ENCODE measurements at regions not wholly inside any gene's neighbourhood (a gene's known extent, or its start where the extent isn't known, plus 50 kb on each side); places are given as distances from the start of the nearest gene placed in this dataset.

- no peaks in the 10 kb centered on the region for H3K79me2 ChIP-seq (ENCODE audit: low read length)
- H3K4me2 ChIP-seq (ENCODE audit: low read depth, low read length, poor library complexity, severe bottlenecking) = no peak overlapping the region
- H3K9me2 ChIP-seq (replicated peaks; ENCODE audit: insufficient read depth, low read length) = no peaks in the 10 kb centered on the region
- no peak overlapping the region for H3K4me3 ChIP-seq (ENCODE audit: low read length)
- H3K27me3 ChIP-seq (ENCODE audit: low read length) = no peaks in the 10 kb centered on the region
- no peaks in the 10 kb centered on the region for H3K36me3 ChIP-seq (ENCODE audit: insufficient read depth, low read length)
- H2AFZ ChIP-seq (ENCODE audit: low read length) = no peak overlapping the region
- H4K20me1 ChIP-seq (ENCODE audit: insufficient read depth, low read depth, low read length) = no peaks in the 10 kb centered on the region
- H3K27ac ChIP-seq (ENCODE audit: low read length) = no peak overlapping the region
- DNase-seq = no peak
- H3K9me3 ChIP-seq (ENCODE audit: low read length) = peaks cover 19% of the 10 kb centered on the region
- no peak overlapping the region for H3K9ac ChIP-seq (ENCODE audit: low read length)
- no peaks in the 10 kb centered on the region for H3K4me1 ChIP-seq (ENCODE audit: low read length)
Observed at GRCh38 chr4:28117084-28117682, 1256.5 kb downstream of the STIM2 start.

GRCh38 chr4:28146191-28146590 is 1285.5 kb downstream of the STIM2 start:
- no peaks in the 10 kb centered on the region for H3K4me1 ChIP-seq (ENCODE audit: low read length)

GRCh38 chr4:28148221-28148620 is 1287.6 kb downstream of the STIM2 start:
- Histone ChIP-seq H3K27me3 (ENCODE audit: low read length) (no peaks in the 10 kb centered on the region), H3K9me2 (replicated peaks; ENCODE audit: insufficient read depth, low read length) (no peaks in the 10 kb centered on the region), H3K4me2 (ENCODE audit: low read depth, low read length, poor library complexity, severe bottlenecking) (no peak overlapping the region), H3K36me3 (ENCODE audit: insufficient read depth, low read length) (0 out of 2 replicates have a peak, but pooled peaks cover 3% of the 10 kb centered on the region), H3K9me3 (ENCODE audit: low read length) (peaks cover 28% of the 10 kb centered on the region), H3K9ac (ENCODE audit: low read length) (no peak overlapping the region), H2AFZ (ENCODE audit: low read length) (no peak overlapping the region), H3K4me1 (ENCODE audit: low read length) (no peaks in the 10 kb centered on the region), H3K79me2 (ENCODE audit: low read length) (no peaks in the 10 kb centered on the region), H3K27ac (ENCODE audit: low read length) (no peak overlapping the region), H3K4me3 (ENCODE audit: low read length) (no peak overlapping the region), H4K20me1 (ENCODE audit: insufficient read depth, low read depth, low read length) (no peaks in the 10 kb centered on the region)
- DNase-seq = no peak

More at GRCh38 chr4:28146191-28146590, 1285.5 kb downstream of the STIM2 start:
- H3K4me3 ChIP-seq (ENCODE audit: low read length) = no peak overlapping the region
- H3K9me3 ChIP-seq (ENCODE audit: low read length) = peaks cover 26% of the 10 kb centered on the region
- no peak overlapping the region for H3K9ac ChIP-seq (ENCODE audit: low read length)
- no peak overlapping the region for H2AFZ ChIP-seq (ENCODE audit: low read length)
- no peaks in the 10 kb centered on the region for H3K27me3 ChIP-seq (ENCODE audit: low read length)
- H3K27ac ChIP-seq (ENCODE audit: low read length) = no peak overlapping the region
- DNase-seq = no peak
- H3K4me2 ChIP-seq (ENCODE audit: low read depth, low read length, poor library complexity, severe bottlenecking) = no peak overlapping the region
- no peaks in the 10 kb centered on the region for H3K79me2 ChIP-seq (ENCODE audit: low read length)
- H3K9me2 ChIP-seq (replicated peaks; ENCODE audit: insufficient read depth, low read length) = no peaks in the 10 kb centered on the region
- H3K36me3 ChIP-seq (ENCODE audit: insufficient read depth, low read length) = 0 out of 2 replicates have a peak, but pooled peaks cover 3% of the 10 kb centered on the region
- H4K20me1 ChIP-seq (ENCODE audit: insufficient read depth, low read depth, low read length) = no peaks in the 10 kb centered on the region

GRCh38 chr4:28149762-28150161 is 1289.1 kb downstream of the STIM2 start:
- H3K9me2 ChIP-seq (replicated peaks; ENCODE audit: insufficient read depth, low read length) = no peaks in the 10 kb centered on the region
- H3K36me3 ChIP-seq (ENCODE audit: insufficient read depth, low read length) = 0 out of 2 replicates have a peak, but pooled peaks cover 3% of the 10 kb centered on the region
- DNase-seq = no peak
- no peak overlapping the region for H3K27ac ChIP-seq (ENCODE audit: low read length)
- no peak overlapping the region for H3K4me2 ChIP-seq (ENCODE audit: low read depth, low read length, poor library complexity, severe bottlenecking)
- peaks cover 29% of the 10 kb centered on the region for H3K9me3 ChIP-seq (ENCODE audit: low read length)
- H2AFZ ChIP-seq (ENCODE audit: low read length) = no peak overlapping the region
- no peak overlapping the region for H3K9ac ChIP-seq (ENCODE audit: low read length)
- no peak overlapping the region for H3K4me3 ChIP-seq (ENCODE audit: low read length)
- no peaks in the 10 kb centered on the region for H3K27me3 ChIP-seq (ENCODE audit: low read length)
- H3K79me2 ChIP-seq (ENCODE audit: low read length) = no peaks in the 10 kb centered on the region
- H3K4me1 ChIP-seq (ENCODE audit: low read length) = no peaks in the 10 kb centered on the region
- no peaks in the 10 kb centered on the region for H4K20me1 ChIP-seq (ENCODE audit: insufficient read depth, low read depth, low read length)

GRCh38 chr4:28151314-28151713 is 1290.7 kb downstream of the STIM2 start:
- Histone ChIP-seq H3K4me3 (ENCODE audit: low read length) (no peak overlapping the region), H4K20me1 (ENCODE audit: insufficient read depth, low read depth, low read length) (no peaks in the 10 kb centered on the region), H2AFZ (ENCODE audit: low read length) (no peak overlapping the region)

GRCh38 chr4:28167411-28167810 is 1306.8 kb downstream of the STIM2 start:
- Histone ChIP-seq H3K4me3 (ENCODE audit: low read length) (no peak overlapping the region), H3K4me2 (ENCODE audit: low read depth, low read length, poor library complexity, severe bottlenecking) (no peak overlapping the region), H3K9me3 (ENCODE audit: low read length) (peaks cover 29% of the 10 kb centered on the region), H2AFZ (ENCODE audit: low read length) (no peak overlapping the region), H3K9me2 (replicated peaks; ENCODE audit: insufficient read depth, low read length) (no peaks in the 10 kb centered on the region), H3K79me2 (ENCODE audit: low read length) (no peaks in the 10 kb centered on the region), H3K27me3 (ENCODE audit: low read length) (no peaks in the 10 kb centered on the region), H3K36me3 (ENCODE audit: insufficient read depth, low read length) (no peaks in the 10 kb centered on the region), H3K9ac (ENCODE audit: low read length) (no peak overlapping the region), H3K4me1 (ENCODE audit: low read length) (no peaks in the 10 kb centered on the region), H3K27ac (ENCODE audit: low read length) (no peak overlapping the region), H4K20me1 (ENCODE audit: insufficient read depth, low read depth, low read length) (no peaks in the 10 kb centered on the region)
- DNase-seq = no peak

More at GRCh38 chr4:28151314-28151713, 1290.7 kb downstream of the STIM2 start:
- Histone ChIP-seq H3K27ac (ENCODE audit: low read length) (no peak overlapping the region), H3K4me2 (ENCODE audit: low read depth, low read length, poor library complexity, severe bottlenecking) (no peak overlapping the region), H3K9ac (ENCODE audit: low read length) (no peak overlapping the region), H3K36me3 (ENCODE audit: insufficient read depth, low read length) (0 out of 2 replicates have a peak, but pooled peaks cover 3% of the 10 kb centered on the region), H3K27me3 (ENCODE audit: low read length) (no peaks in the 10 kb centered on the region), H3K79me2 (ENCODE audit: low read length) (no peaks in the 10 kb centered on the region), H3K4me1 (ENCODE audit: low read length) (no peaks in the 10 kb centered on the region), H3K9me3 (ENCODE audit: low read length) (peaks cover 27% of the 10 kb centered on the region), H3K9me2 (replicated peaks; ENCODE audit: insufficient read depth, low read length) (no peaks in the 10 kb centered on the region)
- no peak for DNase-seq

- H3K27me3 ChIP-seq (ENCODE audit: low read length) = no peaks in the 10 kb centered on the region
- H3K27ac ChIP-seq (ENCODE audit: low read length) = no peak overlapping the region
- no peaks in the 10 kb centered on the region for H3K4me1 ChIP-seq (ENCODE audit: low read length)
- H3K9ac ChIP-seq (ENCODE audit: low read length) = no peak overlapping the region
- H3K4me3 ChIP-seq (ENCODE audit: low read length) = no peak overlapping the region
- no peaks in the 10 kb centered on the region for H4K20me1 ChIP-seq (ENCODE audit: insufficient read depth, low read depth, low read length)
- no peaks in the 10 kb centered on the region for H3K9me2 ChIP-seq (replicated peaks; ENCODE audit: insufficient read depth, low read length)
- H3K4me2 ChIP-seq (ENCODE audit: low read depth, low read length, poor library complexity, severe bottlenecking) = no peak overlapping the region
- H3K79me2 ChIP-seq (ENCODE audit: low read length) = no peaks in the 10 kb centered on the region
- H3K9me3 ChIP-seq (ENCODE audit: low read length) = peaks cover 35% of the 10 kb centered on the region
- no peaks in the 10 kb centered on the region for H3K36me3 ChIP-seq (ENCODE audit: insufficient read depth, low read length)
- H2AFZ ChIP-seq (ENCODE audit: low read length) = no peak overlapping the region
- no peak for DNase-seq
Observed at GRCh38 chr4:28176942-28177341, 1316.3 kb downstream of the STIM2 start.

- Histone ChIP-seq H3K27ac (ENCODE audit: low read length) (no peak overlapping the region), H3K79me2 (ENCODE audit: low read length) (no peaks in the 10 kb centered on the region), H3K4me2 (ENCODE audit: low read depth, low read length, poor library complexity, severe bottlenecking) (no peak overlapping the region), H4K20me1 (ENCODE audit: insufficient read depth, low read depth, low read length) (no peaks in the 10 kb centered on the region), H3K9me2 (replicated peaks; ENCODE audit: insufficient read depth, low read length) (no peaks in the 10 kb centered on the region), H3K27me3 (ENCODE audit: low read length) (no peaks in the 10 kb centered on the region), H3K9ac (ENCODE audit: low read length) (no peak overlapping the region), H3K4me1 (ENCODE audit: low read length) (no peaks in the 10 kb centered on the region), H2AFZ (ENCODE audit: low read length) (no peak overlapping the region), H3K36me3 (ENCODE audit: insufficient read depth, low read length) (no peaks in the 10 kb centered on the region), H3K4me3 (ENCODE audit: low read length) (no peak overlapping the region), H3K9me3 (ENCODE audit: low read length) (peaks cover 32% of the 10 kb centered on the region)
- no peak for DNase-seq
Observed at GRCh38 chr4:28177641-28178040, 1317.0 kb downstream of the STIM2 start.

Measured in Karpas-422 (cell line).